Testis (tissue), 2 donors: ENCODE measurements at regions not wholly inside any gene's neighbourhood (a gene's known extent, or its start where the extent isn't known, plus 50 kb on each side); places are given as distances from the start of the nearest gene placed in this dataset.

Source experiments
- POLR2A ChIP-seq: fragments of 450-650 bp; IDR thresholded peaks from one replicate; pipeline ENCODE4 v1.6.1; 2017; ENCODE audit warnings: antibody characterized with exemption, mild to moderate bottlenecking, moderate library complexity
- TF ChIP-seq, protein P1 (sequence below), 3 experiments: fragments of 450-650 bp in 2 of 3; fragments of 200-600 bp in 1 of 3; sonication (generic) in 1 of 3; IDR thresholded peaks; one replicate each; pipeline ENCODE4 v1.5.1; 2016 to 2019; ENCODE audit warnings: antibody characterized with exemption in 3 of 3, mild to moderate bottlenecking in 2 of 3, moderate library complexity in 1 of 3

GRCh38 chr12:18922851-18923250 lies 184.9 kb downstream of the CAPZA3 start:
- TF ChIP-seq, protein P1, sequence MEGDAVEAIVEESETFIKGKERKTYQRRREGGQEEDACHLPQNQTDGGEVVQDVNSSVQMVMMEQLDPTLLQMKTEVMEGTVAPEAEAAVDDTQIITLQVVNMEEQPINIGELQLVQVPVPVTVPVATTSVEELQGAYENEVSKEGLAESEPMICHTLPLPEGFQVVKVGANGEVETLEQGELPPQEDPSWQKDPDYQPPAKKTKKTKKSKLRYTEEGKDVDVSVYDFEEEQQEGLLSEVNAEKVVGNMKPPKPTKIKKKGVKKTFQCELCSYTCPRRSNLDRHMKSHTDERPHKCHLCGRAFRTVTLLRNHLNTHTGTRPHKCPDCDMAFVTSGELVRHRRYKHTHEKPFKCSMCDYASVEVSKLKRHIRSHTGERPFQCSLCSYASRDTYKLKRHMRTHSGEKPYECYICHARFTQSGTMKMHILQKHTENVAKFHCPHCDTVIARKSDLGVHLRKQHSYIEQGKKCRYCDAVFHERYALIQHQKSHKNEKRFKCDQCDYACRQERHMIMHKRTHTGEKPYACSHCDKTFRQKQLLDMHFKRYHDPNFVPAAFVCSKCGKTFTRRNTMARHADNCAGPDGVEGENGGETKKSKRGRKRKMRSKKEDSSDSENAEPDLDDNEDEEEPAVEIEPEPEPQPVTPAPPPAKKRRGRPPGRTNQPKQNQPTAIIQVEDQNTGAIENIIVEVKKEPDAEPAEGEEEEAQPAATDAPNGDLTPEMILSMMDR (IDR thresholded peaks at IDR 0.05): no peak
- TF ChIP-seq POLR2A: no peak
